HG02763 (cell line): ENCODE measurements at regions not wholly inside any gene's neighbourhood (a gene's known extent, or its start where the extent isn't known, plus 50 kb on each side); places are given as distances from the start of the nearest gene placed in this dataset.

Experiments used
- ATAC-seq: cut with Tn5 transposase; IDR thresholded peaks from one replicate; pipeline ENCODE4 v1.9.1; 2021; ENCODE audit warnings: mild to moderate bottlenecking, moderate library complexity; ENCODE audit not compliant: unreplicated experiment

DNA sequence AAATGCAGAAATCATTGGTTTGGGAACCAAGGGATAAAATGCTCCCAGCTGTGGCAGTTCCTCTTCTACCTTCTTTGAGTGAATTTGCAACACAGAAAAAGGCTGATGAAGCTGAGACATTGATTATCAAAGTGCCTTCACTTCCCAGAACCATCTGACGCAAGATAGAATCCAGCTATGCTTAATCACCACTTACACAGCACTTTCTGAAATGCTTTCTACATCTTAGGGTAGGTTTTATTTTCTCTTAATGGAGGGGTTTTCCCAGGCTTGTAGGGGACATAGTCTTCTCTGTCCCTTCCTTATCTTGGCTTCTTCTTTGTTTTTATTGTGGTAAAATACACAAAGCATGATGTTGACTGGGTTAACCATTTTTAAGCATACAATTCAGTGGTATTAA is 332.6 kb upstream of the ZNF32 start:
- no peak for ATAC-seq

DNA sequence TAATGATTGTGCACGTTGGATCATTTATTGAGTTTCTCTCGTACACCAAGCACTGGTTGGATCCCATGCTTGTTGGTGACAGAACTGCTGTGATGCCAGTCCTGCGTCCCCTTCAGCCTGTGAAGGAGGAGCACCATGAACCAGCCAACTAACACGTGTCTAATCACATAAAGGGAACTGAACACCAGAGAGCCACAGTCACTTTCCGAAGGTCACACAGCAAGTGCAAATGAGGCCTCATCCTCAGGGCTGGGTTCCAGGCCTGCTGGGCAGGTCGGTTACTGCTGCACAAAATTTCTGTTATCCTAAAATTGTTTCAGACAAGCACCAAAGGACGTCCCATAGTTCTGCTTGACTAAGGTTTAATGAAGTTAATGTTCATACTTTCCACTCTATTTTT is 332.0 kb upstream of the ZNF32 start:
- ATAC-seq, result no peak

DNA sequence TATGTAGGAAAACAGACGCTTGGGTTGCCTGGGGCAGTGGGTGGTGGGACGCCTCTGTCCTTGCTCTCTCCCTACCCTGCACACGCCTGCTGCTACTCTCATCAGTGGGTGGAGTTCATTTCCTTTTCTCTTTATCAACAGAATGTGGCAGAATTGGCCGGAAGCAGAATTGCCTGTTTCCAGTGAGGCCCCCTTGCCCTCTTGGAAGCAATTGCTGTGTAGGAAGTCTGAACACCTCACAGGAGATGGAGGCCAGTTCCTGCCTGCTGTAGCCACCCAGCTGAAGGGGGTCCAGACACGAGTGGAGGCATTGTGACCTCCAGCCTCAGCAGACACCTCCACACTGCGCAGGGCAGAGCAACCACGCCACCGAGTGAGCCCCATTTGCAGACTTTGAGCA is 331.6 kb upstream of the ZNF32 start:
- no peak for ATAC-seq

DNA sequence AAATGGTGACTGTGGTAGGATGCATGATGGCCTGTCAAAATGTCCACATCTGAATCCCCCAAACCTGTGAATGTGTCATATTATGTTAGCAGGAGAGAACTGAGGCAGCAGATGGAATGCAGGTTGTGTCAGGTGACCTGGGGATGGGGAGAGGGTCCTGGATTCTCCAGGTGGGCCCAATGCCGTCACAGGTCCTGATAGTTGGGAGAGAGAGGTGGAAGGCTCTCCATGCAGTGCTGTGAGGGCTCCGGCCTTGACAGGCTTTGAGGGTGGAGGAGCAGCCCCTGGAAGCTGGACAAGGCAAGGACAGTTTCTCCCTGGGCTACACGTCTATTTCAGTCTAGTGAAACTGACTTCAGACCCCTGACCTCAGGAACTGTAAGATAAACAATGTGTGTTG is 330.9 kb upstream of the ZNF32 start:
- no peak for ATAC-seq

DNA sequence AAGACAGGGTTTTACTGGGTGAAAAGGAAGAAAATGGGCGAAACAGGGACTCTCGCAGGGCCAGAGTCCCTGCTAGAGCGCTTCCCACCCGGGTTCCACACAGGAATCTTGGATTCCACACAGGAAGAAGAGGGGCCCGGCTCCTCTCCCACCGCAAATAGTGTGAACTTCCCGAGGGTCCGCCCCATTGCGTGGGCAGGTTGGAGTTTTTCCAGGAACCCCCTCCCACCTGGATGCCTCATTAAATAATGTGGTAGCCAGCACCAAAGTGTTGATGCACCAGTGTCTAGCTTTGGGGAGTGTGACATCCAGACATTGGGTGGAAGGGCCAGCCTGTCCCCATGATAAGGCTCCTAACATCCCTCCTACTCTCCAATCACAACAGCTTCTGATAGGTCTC is 330.3 kb upstream of the ZNF32 start:
- no peak for ATAC-seq

DNA sequence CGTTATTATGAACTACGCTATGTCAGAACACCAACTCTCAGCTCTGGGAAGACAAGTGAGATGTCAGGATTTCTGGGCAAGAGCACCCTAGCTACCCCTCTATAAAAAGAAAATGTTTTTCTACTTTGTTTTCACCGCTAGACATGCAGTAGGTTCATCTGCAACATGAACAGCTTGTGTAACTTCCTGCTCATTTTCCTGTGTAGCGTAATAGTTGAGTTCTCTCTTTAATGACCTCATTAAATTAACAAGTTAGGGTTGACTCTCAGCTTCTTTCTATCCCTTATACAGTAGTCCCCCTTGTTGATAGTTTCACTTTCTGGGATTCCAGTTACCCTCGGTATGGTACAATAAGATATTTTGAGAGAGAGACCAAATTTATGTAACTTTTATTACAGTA is 329.4 kb upstream of the ZNF32 start:
- no peak for ATAC-seq

DNA sequence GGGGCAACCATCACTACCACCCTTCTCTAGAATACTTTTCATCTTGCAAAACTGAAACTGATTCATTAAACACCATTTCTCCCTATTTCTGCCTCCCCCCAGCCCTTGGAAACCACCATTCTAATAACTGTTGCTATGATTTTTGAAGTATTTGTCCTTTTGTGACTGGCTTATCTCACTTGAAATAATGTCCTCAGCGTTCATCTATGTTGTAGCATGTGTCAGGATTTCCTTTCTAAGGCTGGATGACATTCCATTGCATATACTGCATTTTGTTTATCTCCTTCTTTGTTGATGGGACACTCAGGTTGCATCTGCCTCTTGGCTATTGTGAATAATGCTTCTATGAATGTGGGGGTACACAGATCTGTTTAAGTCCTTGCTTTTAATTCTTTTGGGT is 327.6 kb upstream of the ZNF32 start:
- no peak for ATAC-seq

DNA sequence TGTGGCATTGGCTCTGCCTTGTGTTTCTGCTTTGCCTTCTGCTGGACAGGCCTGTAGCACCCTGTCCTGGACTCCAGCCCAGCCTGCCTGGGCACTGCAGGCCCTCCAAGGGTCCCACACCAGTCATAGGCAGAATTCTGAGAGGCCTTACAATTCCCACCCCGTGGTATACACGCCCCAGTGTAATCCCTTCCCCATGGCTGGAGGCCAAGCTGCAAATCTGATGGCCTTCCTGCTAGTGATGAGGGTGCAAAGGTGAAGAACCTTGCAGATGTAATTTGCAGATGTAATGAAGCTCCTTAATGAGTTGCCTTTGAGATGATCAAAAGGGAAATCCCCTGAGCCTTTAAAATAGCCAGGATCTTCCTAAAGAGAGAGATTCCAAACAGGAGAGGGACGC is 325.1 kb upstream of the ZNF32 start:
- ATAC-seq, result no peak

DNA sequence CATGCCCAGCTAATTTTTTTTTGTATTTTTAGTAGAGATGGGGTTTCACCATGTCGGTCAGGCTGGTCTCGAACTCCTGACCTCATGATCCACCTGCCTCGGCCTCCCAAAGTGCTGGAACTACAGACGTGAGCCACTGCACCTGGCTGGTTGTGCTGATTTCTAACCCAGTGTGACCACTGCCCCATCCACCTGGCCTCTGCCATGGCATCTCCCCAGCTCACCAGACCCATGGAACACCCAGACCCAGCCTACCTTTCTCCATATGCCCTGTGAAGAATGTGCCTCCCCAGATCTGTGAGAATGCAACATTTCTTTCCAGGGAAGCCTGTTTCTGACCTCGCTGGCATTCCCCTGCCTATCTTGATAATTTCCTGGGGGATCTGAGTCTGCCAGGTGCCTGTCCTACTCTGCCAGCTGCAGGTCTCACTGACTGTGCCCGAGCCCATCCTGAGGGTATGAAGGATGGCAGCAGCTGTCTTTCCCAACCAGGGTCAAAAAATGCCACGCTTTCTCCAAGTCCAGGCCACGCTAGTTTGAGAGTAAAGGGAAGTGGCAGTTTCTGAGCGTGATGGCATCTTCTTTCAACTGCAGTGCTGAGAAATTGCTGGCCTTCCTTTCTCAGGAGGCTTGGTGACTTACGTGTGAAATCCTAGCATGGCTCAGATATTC is 324.4 kb upstream of the ZNF32 start:
- no peak for ATAC-seq

DNA sequence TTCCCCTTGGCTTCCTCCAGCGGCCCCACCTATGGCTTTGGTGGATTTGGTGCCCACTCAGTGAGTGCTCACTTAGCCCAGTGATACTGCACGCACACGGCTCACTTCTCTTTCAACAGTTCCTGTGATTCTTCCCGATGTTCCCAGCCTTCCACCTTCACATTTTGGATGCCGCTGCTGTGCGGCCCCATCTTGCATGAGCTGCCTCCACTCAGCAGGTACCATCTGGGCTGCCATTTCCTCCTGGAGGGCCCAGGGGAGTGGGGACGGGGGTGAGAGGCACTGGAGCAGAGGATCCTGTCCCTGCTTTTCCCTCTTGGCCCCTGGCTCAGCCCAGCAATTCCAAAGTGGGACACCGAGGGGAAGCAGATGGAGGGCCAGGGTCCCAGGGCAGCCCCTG is 323.3 kb upstream of the ZNF32 start:
- ATAC-seq, result no peak

DNA sequence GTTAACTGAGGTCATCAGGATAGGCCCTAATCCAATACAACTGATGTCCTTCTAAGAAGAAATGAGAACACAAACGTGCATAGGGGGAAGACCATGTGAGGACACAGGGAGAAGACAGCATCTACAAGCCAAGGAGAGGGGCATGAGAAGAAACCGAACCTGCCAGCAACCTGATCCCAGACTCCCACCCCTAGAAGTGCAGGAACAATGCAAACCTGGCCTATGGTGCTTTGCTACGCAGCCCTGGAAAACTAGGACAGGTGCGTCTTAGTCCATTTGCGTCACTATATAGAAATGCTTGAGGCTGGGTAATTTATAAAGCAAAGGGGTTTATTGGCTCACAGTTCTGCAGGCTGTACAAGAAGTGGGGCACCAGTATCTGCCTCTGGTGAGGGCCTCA is 322.6 kb upstream of the ZNF32 start:
- no peak for ATAC-seq

DNA sequence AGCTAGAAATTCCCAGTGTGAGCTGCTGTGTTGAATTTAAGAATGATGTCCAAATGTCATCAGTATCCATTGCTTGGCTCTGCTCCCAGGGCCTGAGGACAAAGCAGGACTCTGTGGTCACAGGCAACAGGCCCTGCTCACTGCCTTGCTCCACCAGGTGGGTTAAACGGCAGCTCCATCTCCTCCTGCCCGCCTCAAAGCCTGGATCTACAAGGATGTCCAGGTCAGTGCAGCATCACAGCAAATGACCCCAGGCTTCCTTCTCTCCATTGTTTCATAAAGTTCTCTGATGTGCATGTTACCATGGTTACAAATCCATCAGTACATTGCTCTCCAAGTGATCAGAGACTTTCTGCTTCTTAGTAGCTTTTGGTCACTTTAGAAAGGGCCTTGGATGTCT is 322.0 kb upstream of the ZNF32 start:
- ATAC-seq, result no peak

DNA sequence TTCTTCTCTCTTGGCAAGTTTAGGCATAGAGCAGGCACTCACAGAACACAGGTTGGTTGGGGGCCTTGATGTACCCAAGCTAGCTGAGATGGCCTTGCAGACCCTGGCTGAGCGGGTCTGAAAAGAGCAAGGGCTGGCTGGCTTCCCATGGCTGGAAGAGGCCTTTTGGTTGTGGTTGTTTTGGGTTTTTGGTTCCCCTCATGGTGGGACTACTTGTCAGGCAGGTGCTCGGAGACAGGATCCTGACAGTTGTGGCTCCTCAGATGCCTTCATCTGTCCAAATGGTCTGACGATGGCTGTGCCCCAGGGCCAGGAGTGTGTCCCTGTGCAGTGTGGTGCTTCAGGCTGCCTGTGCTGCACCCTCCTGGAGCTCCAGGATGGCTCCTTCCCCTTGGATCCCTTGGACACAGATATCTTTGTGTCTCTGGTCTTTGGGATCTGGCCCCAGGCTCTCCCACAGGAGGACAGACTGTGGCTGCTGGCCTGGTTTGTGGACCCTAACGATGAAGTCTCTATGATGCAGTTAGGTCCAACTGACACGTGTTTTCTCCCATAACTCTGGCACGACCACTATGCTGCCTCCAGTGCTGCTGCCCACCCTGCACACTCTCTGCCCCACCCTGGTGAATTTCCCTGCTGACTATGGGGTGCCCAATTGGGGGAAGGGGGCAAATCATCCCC is 321.5 kb upstream of the ZNF32 start:
- no peak for ATAC-seq

DNA sequence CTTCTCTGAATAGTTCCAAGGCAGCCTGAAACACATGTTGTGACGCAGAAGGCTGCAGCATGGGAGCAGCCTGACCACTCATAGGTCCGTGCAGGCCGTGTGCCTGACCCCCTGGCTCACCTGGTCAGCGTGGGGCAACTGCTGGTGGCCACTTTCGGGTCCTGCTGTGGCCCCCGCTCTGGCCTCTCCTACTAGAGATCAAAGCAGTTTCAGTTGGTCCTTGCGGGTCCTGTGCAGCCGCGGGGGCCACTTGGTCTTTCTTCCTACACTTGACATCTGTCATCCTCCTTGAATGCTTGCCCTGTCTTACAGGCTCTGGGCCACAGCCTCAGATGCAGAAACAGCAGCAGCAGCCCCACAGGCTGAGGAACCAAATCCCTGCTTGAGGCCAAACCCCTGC is 320.8 kb upstream of the ZNF32 start:
- ATAC-seq, result no peak

DNA sequence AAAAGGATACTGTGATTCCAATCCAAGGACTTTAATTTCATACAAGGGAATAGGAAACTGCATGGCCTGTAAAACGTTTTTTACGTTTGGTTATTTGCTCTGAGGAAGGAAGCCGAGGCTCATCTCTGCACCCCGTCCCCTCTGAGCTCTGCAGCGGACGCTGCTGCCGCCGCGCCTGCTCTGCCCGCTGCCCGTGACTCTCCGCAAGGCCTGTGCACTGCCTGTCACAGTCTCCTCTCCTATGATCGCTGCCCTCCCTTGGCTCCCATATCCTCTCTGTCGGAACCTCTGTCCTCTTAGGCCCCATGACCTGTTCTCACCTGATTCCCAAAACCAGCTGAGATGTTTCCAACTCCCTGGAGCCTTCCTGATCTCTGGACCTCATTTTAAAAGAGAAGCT is 320.3 kb upstream of the ZNF32 start:
- ATAC-seq, result no peak

DNA sequence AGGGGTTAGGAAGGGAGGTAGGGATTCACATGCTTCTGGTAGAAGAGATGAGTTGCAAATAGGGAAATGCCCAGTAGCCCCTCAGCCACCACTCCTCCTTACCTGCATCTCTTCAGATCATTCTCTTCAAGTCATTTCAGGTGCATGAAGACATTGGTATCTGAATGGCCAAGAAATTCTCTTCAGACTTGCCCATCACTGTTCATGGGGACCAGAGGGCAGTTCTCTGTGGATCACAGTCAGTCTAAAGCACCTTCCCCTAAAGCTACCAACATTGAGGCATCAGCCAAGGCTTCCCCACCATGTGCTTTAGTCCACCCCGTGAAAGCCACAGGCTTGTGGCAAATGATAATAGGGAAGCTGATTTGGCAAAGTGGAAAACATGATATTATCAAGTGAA is 319.4 kb upstream of the ZNF32 start:
- ATAC-seq, result no peak

DNA sequence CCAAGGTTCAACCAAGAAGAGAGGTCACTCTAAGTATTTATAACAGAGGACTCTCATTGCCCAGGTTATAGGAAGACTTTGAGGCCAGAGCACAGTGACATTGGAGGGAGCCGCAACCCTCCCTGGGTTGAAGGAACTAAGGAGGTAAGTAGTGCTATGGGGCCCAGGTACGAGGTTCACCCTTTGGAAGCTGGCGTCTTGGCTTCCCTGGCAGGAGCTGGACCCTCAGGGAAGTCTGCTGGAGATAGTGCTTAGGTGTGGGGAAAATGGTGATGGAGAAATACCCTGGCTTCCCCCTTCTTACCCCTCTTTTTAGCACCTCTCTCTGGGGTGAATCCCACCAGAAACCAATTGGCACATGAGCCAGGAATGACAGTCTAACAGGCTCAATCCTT is 317.9 kb upstream of the ZNF32 start:
- ATAC-seq, result no peak

DNA sequence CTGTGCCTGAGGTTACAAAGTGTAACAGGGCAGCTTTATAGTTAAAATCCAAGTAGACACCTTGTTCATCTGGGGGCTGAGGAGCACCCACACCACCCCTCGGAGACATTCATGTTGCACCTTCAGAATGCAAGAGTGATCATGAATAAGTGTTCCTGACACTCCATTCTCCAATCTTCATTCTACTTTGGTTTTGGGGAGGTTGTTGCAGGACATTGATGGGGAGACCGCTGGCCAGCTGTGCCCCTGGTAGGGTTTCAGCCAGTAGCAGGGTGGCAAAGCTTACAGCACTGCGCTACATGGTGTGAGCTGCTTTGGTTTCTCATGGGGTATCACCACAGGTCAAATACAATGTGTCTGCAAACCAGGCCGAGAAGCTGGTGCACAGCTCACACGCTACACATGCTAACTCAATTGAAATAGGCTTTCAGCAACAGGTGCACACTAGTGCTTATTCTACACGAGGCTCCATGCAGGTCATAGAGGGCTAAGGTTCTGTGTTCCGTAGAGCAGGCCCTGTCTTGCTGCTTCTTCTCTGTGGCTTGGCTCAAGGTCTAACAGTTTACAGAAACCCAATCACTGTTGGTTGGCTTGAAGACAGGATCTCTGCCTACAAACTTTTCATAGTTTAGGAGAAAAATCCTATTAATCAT is 317.4 kb upstream of the ZNF32 start:
- no peak for ATAC-seq

DNA sequence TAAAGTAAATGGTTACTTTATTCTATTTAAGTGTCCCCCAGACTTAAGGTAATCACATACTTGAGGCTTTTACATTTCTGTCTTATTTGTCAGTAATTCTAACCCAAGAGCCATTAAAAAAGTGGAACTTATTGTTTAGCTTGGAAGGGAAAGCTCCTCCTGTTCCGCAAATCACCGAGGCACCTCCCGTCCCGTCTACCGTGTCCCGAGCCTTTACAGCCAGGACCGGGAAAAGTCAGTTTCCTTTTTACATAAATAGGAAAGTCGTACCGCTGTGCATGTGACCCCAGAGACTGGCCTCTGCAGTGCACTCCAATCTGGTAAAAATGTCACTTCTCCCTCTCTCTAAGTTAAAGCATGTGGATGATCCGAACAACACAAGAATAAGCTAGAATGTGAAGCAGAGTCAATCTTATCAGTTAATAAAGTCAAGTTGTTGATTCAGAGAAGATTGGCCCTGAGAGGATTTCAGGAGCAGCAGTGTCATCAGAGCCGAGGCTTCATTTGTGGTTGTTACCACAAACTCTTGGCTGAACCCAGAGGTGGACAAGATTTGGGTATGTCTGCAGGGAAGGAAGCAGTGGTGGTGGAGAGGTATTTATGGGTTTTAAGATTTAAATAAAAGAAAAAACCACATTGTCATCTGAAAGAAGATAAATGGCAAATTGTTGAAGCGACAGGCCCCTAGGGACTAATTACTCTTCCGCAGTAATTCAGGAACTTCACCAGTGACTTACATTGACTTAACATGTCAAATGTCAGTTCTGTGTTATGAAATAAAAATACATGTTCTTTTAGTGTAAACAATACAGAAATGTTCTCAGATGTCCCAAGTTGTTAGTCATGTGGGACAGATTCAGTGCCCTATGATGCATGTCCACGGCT is 316.6 kb upstream of the ZNF32 start:
- ATAC-seq, result no peak

DNA sequence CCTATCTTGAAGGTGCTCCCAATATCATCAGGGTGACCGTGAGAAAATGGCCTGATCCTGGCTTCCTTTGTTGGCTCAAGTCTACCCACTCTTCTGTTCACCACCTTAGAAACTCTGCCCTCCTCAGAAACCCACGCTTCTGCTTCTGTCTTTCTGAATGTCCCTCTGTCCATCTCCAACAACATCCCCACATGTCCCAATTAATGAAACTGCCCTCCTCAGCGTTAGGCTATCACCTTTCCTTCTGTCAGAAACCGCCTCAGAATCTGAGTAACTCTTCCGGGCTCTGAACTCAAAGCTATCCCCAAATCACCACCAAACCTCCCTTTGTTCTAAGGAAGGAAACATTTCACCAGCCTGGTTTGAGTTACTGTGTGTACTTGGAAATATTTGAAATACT is 315.8 kb upstream of the ZNF32 start:
- ATAC-seq, result no peak

DNA sequence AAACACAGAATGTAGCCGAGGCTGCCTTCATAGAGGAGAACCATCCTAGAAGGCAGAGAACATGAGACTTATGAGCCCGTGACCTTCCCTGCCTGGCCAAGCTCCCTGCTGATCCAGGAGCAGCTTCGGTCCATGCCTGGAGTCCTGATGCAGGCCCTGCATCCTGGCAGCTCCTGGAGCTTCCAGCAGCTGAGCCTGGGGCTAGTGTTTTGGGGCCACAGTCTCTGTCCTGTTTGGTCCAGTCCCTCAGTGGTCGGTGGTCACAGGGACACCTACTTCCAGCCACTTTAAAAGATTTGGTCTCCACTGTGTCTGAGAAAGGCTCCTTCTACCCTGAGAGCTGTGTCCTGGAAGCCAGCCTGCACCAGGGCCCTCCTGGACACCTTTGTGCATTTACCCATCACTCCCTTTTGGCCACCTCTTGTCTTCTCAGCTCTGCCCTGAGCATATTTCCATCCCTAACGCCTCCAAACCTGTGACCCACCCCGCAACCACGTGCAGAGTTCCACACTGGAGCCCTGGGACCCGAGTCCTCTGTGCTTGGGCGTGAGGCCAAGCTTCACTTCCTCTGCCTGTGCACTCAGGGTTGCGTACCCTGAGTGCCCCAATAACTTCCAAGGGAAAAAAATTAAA is 315.2 kb upstream of the ZNF32 start:
- ATAC-seq, result no peak
